Activated CD4-positive, alpha-beta T cell treated with anti-CD3 and anti-CD28 coated beads, Interleukin-10, Interleukin-2, amounts not matched to agents 100 ng/mL and 50 ng/mL, durations not matched to agents 16 hours and 8 hours (primary cell): ENCODE measurements at regions not wholly inside any gene's neighbourhood (a gene's known extent, or its start where the extent isn't known, plus 50 kb on each side); places are given as distances from the start of the nearest gene placed in this dataset.

ENCODE experiments used
- DNase-seq: peaks from one replicate; pipeline ENCODE4 v3.0.0-alpha.2; 2020

GRCh38 chr21:16020878-16021277 is 291.1 kb downstream of the USP25 start:
- no peak for DNase-seq

- DNase-seq: no peak
Observed at GRCh38 chr21:16022116-16022515, 292.3 kb downstream of the USP25 start.

GRCh38 chr21:16022921-16023320 is 293.1 kb downstream of the USP25 start:
- no peak for DNase-seq

GRCh38 chr21:16028142-16028541 is 298.4 kb downstream of the USP25 start:
- DNase-seq: no peak

- DNase-seq: no peak
Observed at GRCh38 chr21:16028941-16029464, 299.2 kb downstream of the USP25 start.

- no peak for DNase-seq
Observed at GRCh38 chr21:16033193-16033592, 303.4 kb downstream of the USP25 start.

- DNase-seq: no peak
Observed at GRCh38 chr21:16034446-16035190, 304.8 kb downstream of the USP25 start.

GRCh38 chr21:16037421-16037955 is 307.7 kb downstream of the USP25 start:
- DNase-seq: no peak

- DNase-seq: no peak
Observed at GRCh38 chr21:16040601-16041000, 310.8 kb downstream of the USP25 start.

- DNase-seq: no peak
Observed at GRCh38 chr21:16044676-16045075, 314.9 kb downstream of the USP25 start.

GRCh38 chr21:16046656-16047330 is 317.0 kb downstream of the USP25 start:
- DNase-seq: no peak

- no peak for DNase-seq
Observed at GRCh38 chr21:16047904-16048303, 318.1 kb downstream of the USP25 start.

GRCh38 chr21:16055014-16055413 is 325.2 kb downstream of the USP25 start:
- DNase-seq: no peak

GRCh38 chr21:16058896-16059295 is 329.1 kb downstream of the USP25 start:
- no peak for DNase-seq

GRCh38 chr21:16059981-16060380 is 330.2 kb downstream of the USP25 start:
- no peak for DNase-seq

GRCh38 chr21:16061194-16061593 is 331.4 kb downstream of the USP25 start:
- DNase-seq: no peak

- no peak for DNase-seq
Observed at GRCh38 chr21:16069178-16070112, 339.7 kb downstream of the USP25 start.

- no peak for DNase-seq
Observed at GRCh38 chr21:16070207-16070651, 340.4 kb downstream of the USP25 start.

GRCh38 chr21:16071092-16071491 is 341.3 kb downstream of the USP25 start:
- DNase-seq: no peak

GRCh38 chr21:16071761-16072160 is 342.0 kb downstream of the USP25 start:
- no peak for DNase-seq

GRCh38 chr21:16072221-16072620 is 342.4 kb downstream of the USP25 start:
- no peak for DNase-seq

- no peak for DNase-seq
Observed at GRCh38 chr21:16072737-16073136, 343.0 kb downstream of the USP25 start.

- no peak for DNase-seq
Observed at GRCh38 chr21:16073586-16073985, 343.8 kb downstream of the USP25 start.
